COLO829 (cell line): ENCODE measurements at regions not wholly inside any gene's neighbourhood (a gene's known extent, or its start where the extent isn't known, plus 50 kb on each side); places are given as distances from the start of the nearest gene placed in this dataset.
"Not testable (repeated sequence)": the region's sequence is repeated elsewhere in the genome, so short reads cannot be mapped to it uniquely, and the experiment has no call there.

Experiments
- DNase-seq: peaks from one replicate; pipeline ENCODE4 v3.0.0; 2012; ENCODE audit warnings: low spot score

- no peak for DNase-seq
Observed at GRCh38 chr3:83251490-83251889, 1490.0 kb upstream of the GBE1 start.

GRCh38 chr3:83250613-83251012 is 1489.2 kb upstream of the GBE1 start:
- no peak for DNase-seq

- no peak for DNase-seq
Observed at GRCh38 chr3:83248454-83248853, 1487.0 kb upstream of the GBE1 start.

DNA sequence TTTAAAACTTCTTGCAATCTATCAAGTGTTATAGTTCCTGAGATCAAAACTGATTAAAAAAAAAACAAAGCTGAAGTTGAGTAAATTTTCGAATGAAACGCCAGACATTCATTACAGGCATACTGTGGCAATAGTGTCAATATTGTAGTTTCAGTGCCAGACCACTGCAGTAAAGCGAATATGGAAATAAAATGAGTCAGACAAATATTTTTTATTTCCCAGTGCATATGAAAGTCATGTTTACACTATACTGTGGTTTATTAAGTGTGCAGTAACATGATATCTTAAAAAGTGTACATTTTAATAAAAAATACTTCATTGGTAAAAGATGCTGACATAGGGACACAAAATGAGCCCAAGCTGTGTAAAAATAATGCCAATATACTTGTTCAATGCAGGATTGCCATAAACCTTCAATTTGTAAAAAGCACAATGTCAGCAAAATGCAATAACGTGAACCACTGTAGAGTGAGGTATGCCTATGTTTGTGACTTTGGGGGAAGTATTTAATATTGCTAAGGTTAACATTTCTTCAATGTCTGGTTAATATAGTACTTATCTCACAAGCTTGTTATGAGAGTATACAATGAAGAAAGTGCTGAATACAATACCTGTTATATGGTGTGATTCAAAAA is 1473.9 kb upstream of the GBE1 start:
- no peak for DNase-seq

GRCh38 chr3:83233715-83234114 is 1472.3 kb upstream of the GBE1 start:
- no peak for DNase-seq

- no peak for DNase-seq
Observed at GRCh38 chr3:83230841-83231240, 1469.4 kb upstream of the GBE1 start.

DNA sequence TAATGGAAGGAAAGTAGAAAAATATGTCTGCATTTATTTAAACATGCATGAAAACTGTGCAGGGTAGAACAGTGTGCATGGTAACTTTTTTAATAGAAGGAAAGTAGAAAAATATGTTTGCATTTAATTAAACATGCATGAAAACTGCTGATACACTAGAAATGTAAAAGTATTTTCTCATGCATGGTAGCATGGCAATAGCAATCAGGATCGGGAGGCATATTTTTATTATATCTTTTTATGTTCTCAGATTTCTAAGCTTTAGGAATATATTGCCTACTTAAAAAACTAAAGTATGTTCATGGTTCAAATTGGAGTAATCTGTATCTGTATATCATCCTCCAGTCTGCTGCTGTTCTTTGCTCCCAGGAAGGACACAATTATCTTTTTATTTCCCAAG is 1468.9 kb upstream of the GBE1 start:
- DNase-seq: no peak

DNA sequence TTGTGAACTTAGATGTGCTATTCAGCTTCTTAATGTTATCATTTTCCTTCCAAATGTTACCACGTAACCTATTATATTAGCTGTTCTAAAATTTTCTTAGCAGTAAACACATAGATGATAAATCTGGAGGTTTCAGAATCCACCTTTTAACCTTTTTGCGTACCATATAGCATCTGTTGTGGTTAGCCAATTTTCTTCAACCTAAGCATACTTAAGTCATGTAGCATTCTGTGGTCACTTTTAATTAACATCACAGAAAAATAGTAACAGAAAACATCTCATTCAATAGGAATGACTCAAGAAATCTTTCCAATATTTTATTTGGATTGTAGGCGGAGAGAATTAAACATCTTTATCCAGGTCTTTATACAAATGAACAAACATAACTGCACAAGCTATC is 1465.3 kb upstream of the GBE1 start:
- DNase-seq: no peak

DNA sequence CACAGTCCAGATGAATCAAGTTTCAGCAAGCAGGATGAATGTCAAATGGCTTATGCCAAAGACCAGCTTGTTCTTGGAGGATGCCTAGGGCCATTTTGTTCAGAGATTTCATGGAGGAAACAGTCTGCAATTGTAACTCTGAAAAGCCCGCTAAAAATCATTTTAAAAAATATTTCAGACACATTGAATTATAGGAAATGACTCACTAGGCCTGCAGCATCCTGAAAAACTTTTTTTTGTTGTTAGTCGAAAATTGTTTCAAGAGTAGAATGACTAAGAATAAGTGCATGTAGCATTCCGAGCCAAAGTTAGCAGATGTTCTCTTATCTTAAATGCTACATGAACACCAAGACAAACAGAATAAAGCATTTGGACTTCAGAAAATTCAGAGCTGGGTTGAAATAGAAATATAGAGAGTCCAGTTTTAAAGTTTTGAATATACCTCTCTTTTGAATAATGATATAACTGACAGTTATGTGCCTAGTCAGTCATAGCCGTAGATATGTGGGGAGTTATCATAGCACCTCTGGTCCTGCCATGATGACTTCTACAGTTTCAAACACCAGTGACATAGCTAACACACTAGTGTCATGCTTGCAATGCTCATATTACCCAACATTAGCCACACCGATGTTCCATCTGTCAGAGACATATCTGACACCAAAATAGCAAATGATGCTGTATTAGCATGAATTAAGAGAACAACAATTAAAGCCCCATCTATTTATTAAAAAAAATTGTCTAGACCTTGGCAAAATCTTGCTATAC is 1462.8 kb upstream of the GBE1 start:
- peak; percentile 23 for DNase-seq

GRCh38 chr3:83218383-83219200 is 1457.1 kb upstream of the GBE1 start:
- no peak for DNase-seq

GRCh38 chr3:83217595-83218118 is 1456.2 kb upstream of the GBE1 start:
- not testable (repeated sequence) for DNase-seq

GRCh38 chr3:83216919-83217594 is 1455.6 kb upstream of the GBE1 start:
- DNase-seq: no peak

DNA sequence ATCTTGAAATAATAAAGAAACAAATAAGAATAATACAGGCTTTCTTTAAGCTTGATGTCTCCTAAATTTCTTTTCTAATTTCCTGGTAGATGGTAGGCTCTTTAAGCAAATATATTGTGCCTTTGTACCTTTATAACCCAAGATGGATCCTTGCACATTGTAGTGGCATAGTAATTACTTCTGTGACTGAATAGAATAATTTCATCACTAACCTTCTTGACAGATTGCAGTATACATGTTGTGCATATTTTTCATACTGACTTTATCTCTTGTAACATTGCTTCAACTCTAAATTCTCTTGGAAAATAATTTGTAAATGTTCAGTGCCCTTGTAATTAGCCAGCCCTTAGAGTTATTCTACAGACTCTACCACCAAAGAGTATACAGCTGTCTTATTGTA is 1433.8 kb upstream of the GBE1 start:
- no peak for DNase-seq

DNA sequence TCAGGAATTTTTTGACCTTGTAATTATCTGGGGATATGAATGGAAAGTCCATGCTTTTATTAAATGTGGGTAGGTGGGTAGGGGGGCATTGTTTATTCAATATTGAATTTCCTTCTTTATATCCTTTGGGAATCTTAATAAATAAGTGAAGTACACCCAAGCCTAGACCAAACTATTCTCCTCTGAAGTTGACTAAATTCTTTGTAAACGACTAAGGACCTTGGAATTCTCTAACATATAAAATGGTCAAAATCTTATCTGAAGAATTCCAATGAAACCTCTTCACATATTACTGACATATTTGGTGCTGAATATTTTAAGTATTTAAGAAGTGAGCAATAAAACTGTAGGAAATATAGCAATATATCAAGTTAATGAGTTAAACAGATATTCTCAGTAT is 1432.1 kb upstream of the GBE1 start:
- no peak for DNase-seq

GRCh38 chr3:83189634-83190033 is 1428.2 kb upstream of the GBE1 start:
- DNase-seq: no peak

GRCh38 chr3:83169473-83169872 is 1408.0 kb upstream of the GBE1 start:
- DNase-seq: no peak

- no peak for DNase-seq
Observed at GRCh38 chr3:83150896-83151295, 1389.5 kb upstream of the GBE1 start.

GRCh38 chr3:83140983-83141382 is 1379.5 kb upstream of the GBE1 start:
- DNase-seq: no peak

DNA sequence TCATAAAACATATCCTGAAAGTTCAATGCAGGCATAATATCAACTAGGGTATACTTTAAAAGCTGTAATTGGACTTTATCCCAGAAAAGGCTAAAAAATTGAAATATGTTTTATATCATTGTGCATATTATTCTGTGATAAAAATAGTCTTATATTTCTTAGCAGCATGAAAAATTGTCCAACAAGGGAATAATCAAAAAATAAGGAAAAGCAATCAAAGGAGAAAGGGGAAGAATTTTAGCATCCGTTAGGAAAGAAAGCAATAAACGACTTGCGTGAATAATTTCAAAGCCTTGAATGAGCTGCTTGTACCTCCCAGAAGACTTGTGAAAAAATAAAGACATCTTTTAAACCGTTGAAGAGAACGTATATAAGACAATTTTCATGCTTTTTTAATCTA is 1369.8 kb upstream of the GBE1 start:
- no peak for DNase-seq

GRCh38 chr3:83122774-83123350 is 1361.4 kb upstream of the GBE1 start:
- DNase-seq: no peak

DNA sequence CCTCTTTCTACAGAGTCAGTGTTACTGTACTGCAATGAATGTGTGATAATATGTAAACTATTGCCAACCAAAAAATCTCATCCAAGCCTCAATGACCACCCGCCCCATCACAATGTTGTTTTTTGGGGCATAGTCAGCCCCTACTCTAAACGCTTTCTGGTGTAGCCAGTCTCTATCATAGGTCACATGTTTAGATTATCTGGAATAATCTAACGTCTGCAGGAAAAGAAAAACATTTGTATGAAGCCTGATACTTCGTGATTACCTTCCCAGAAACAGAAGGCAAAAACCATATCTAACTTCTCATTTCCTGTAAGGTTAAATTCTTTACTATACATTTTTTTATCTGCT is 1331.8 kb upstream of the GBE1 start:
- DNase-seq: no peak
